Non-pigmented ciliary epithelial cell (primary cell): ENCODE measurements at regions not wholly inside any gene's neighbourhood (a gene's known extent, or its start where the extent isn't known, plus 50 kb on each side); places are given as distances from the start of the nearest gene placed in this dataset.
A peak's percentile ranks its signal among the peaks of the same experiment; 100 is the strongest.

Source experiments
- DNase-seq: peaks from one replicate; pipeline ENCODE4 v3.0.0-alpha.2; 2010; ENCODE audit warnings: low read depth

DNA sequence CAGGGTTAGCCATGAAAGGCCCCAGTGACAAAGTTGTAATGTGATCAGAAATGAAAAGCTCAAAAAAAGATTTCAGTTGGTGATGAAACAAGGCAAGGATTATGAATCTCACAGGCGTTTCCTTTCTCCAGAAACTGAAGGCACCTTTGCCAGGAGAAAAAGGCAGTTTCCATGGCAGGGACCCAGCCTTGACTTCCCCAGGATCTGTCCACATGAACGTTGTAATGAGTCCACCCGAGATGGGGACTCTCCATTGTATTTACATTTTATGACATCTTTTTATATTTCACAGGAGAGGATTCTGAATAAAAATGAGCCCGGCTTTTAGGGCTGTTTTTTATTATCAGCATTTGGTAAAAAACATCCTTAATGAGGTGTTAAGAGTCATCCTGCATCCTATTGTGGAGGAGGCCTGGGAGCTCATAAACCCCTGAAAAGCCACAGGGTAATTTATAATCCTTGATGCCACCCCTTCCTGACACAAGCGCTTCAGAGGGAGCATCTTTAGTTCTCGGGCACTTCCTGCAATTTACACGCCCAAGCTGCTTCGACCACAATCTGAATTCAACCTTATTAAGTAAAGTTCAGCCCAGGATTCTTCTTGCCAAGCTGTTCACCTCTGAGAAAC lies 74.1 kb upstream of the SALL4 start:
- no peak for DNase-seq

GRCh38 chr20:51873652-51874051 lies 71.3 kb upstream of the SALL4 start:
- DNase-seq: no peak

GRCh38 chr20:51871943-51872342 lies 69.6 kb upstream of the SALL4 start:
- no peak for DNase-seq

- DNase-seq: no peak
Measured at GRCh38 chr20:51869002-51869401, 66.7 kb upstream of the SALL4 start.

DNA sequence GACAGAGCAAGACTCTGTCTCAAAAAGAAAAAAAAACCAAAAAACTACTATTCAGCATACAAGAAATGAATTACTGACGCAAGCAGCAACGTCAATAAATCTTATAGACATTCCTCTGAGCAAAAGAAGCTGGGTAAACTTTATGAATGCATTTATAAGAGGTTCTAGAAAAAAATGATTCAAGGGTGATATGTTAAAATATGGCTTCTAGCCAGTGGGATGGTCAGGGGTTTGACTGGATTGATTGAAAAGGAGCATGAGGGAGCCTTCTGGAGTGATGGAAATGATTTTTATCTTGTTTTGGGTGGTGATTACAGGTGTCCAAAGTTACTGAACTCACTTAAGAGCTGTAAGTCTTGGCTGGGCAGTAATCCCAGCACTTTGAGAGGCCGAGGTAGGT lies 64.9 kb upstream of the SALL4 start:
- DNase-seq: no peak

- DNase-seq: no peak
Measured at GRCh38 chr20:51864967-51865366, 62.6 kb upstream of the SALL4 start.

GRCh38 chr20:51862796-51863195 lies 60.5 kb upstream of the SALL4 start:
- no peak for DNase-seq

GRCh38 chr20:51861726-51862466 lies 59.6 kb upstream of the SALL4 start:
- DNase-seq: no peak

GRCh38 chr20:51860111-51860882 lies 58.0 kb upstream of the SALL4 start:
- DNase-seq: peak; percentile 17

- no peak for DNase-seq
Measured at GRCh38 chr20:51856432-51856831, 54.1 kb upstream of the SALL4 start.

DNA sequence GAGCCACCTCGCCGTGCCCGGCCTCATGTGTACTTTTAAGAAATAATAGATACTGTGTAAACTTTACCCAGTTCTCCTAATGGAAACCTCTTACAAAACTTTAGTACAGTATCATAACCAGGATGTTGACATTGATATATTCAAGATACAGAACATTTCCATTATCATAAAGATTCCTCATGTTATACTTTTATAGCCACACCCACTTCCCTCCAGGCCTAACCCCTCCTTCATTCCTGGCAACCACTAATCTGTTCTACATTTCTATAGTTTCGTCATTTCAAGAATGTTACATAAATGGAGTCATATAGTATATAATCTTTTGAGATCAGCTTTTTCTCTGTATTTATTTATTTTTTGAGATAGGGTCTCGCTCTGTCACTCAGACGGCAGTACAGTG lies 52.6 kb upstream of the SALL4 start:
- no peak for DNase-seq
